Muscle of leg (tissue), 3 donors: ENCODE measurements at regions not wholly inside any gene's neighbourhood (a gene's known extent, or its start where the extent isn't known, plus 50 kb on each side); places are given as distances from the start of the nearest gene placed in this dataset.

Source experiments
- DNase-seq: peaks from one replicate; pipeline ENCODE4 v3.0.0; 2013
- H3K27ac ChIP-seq: one replicate; pipeline ENCODE4 v1.5.1; 2013; ENCODE audit warnings: mild to moderate bottlenecking, low read length, control low read depth
- H3K27me3 ChIP-seq: one replicate; pipeline ENCODE4 v1.6.1; 2013; ENCODE audit warnings: low read length; ENCODE audit not compliant: control insufficient read depth, insufficient read depth
- H3K36me3 ChIP-seq: one replicate; pipeline ENCODE4 v1.6.1; 2013; ENCODE audit warnings: low read length; ENCODE audit not compliant: control insufficient read depth, insufficient read depth
- H3K4me1 ChIP-seq: one replicate; pipeline ENCODE4 v1.6.1; 2013; ENCODE audit warnings: low read length; ENCODE audit not compliant: control insufficient read depth, insufficient read depth
- H3K4me3 ChIP-seq: one replicate; pipeline ENCODE4 v1.5.1; 2013; ENCODE audit warnings: low read length, control low read depth
- H3K9me3 ChIP-seq: replicated peaks from 2 replicates; pipeline ENCODE4 v1.6.1; 2013; ENCODE audit warnings: low read depth, low read length; ENCODE audit not compliant: control insufficient read depth
- WGBS: methylation state at CpG from one replicate; pipeline ENCODE4 v1.1.5; 2013; ENCODE audit warnings: missing lambda C conversion rate; ENCODE audit not compliant: insufficient coverage; 5-methylcytosine and 5-hydroxymethylcytosine counted together

DNA sequence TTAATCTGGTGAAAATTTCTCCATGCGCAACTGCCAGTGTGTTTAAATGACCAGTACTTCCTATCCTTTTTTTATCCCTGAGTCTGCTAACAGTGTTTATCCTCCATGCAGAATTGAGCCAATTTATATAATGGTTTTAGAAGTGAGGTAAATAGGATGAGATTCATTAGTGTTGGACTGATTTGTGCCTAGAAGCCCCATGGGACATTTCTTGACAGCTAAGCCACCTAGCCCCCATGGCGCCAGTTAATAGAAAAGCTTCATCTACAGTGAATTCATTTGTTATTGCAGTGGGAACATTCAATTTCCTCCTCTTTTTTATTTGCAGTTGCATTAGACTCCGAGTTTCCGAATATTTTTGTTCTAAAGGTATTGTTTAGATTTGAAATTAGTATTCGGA is 175.6 kb downstream of the ARL6IP6 start:
- Histone ChIP-seq H3K27me3 (no peaks in the 10 kb centered on the region), H3K27ac (no peak overlapping the region), H3K4me1 (no peaks in the 10 kb centered on the region), H3K4me3 (no peak overlapping the region), H3K36me3 (no peaks in the 10 kb centered on the region), H3K9me3 (no peaks in the 10 kb centered on the region)
- no CpG with 5 or more reads among the region's 5 CpGs for WGBS
- DNase-seq: no peak

DNA sequence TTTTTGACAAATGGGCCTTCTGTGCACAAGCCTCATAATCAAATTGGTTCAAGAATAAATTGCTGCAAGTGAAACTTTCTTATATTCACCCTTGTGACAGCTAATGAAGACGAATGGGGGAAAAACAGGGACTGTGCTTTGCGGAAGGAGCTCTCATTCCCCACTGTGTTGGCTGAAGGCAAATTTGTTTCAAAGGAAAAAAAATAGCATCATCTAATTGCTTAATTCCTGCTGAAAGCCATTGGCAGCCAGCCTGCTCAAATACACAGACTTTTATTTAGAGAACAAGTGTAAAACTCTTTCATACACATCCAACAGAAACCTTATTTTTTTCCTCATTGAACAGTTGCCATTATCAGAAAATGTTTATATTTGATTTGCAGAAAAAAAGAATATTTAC is 172.3 kb downstream of the ARL6IP6 start:
- no CpG with 5 or more reads among the region's 2 CpGs for WGBS
- no peak overlapping the region for H3K4me3 ChIP-seq
- no peaks in the 10 kb centered on the region for H3K36me3 ChIP-seq
- no peak overlapping the region for H3K27ac ChIP-seq
- H3K4me1 ChIP-seq: no peaks in the 10 kb centered on the region
- DNase-seq: no peak
- no peaks in the 10 kb centered on the region for H3K27me3 ChIP-seq
- no peaks in the 10 kb centered on the region for H3K9me3 ChIP-seq

DNA sequence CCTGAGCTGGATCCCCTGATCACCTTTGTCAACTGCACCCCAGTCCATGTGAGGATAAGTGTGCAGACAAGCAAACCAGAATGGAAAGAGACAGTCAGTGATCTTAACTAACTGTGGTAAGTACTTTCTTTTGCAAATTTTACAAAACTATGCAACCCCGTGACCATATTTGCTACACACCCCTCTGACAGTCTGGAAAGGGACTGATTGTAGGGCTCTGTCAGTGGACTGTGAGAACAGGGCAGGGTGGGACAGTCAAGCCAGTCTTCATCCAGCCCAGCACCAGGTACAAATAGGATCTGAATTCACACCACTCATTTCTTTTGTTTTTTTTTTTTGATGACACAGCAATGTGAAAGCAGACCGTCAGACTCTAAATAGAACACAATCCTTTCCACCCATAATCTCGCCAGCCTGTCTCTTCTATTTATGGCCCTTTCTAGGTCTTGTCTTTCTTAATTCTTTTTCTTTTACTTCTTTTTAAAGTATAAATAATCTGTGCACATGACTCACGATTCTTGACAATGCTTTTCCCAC is 165.6 kb downstream of the ARL6IP6 start:
- H3K27ac ChIP-seq: no peak overlapping the region
- H3K27me3 ChIP-seq: no peaks in the 10 kb centered on the region
- H3K4me1 ChIP-seq: no peaks in the 10 kb centered on the region
- WGBS: no CpG with 5 or more reads among the region's 4 CpGs
- no peak for DNase-seq
- H3K36me3 ChIP-seq: no peaks in the 10 kb centered on the region
- H3K4me3 ChIP-seq: no peak overlapping the region
- no peaks in the 10 kb centered on the region for H3K9me3 ChIP-seq

DNA sequence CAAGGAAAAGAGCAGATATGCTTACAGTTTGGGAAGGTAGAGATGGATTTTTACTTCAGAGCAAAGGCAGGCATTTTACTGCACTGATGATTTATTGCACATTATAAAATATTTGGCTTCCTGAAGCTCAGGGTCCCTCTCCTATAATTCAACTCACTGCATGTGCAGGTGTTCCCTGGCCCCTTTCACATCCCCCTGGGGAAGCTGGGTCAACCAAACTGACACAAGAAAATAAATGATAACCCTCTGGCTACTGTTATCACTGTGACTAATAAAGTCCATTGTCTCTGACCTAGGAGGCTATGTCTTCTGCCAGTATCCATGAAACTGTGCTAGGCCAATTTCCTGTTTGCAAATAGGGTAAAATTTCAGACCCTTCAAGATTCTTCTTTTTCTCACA is 163.1 kb downstream of the ARL6IP6 start:
- H3K9me3 ChIP-seq: no peaks in the 10 kb centered on the region
- no peaks in the 10 kb centered on the region for H3K27me3 ChIP-seq
- H3K36me3 ChIP-seq: no peaks in the 10 kb centered on the region
- H3K4me3 ChIP-seq: no peak overlapping the region
- H3K27ac ChIP-seq: no peak overlapping the region
- DNase-seq: no peak
- no peaks in the 10 kb centered on the region for H3K4me1 ChIP-seq

DNA sequence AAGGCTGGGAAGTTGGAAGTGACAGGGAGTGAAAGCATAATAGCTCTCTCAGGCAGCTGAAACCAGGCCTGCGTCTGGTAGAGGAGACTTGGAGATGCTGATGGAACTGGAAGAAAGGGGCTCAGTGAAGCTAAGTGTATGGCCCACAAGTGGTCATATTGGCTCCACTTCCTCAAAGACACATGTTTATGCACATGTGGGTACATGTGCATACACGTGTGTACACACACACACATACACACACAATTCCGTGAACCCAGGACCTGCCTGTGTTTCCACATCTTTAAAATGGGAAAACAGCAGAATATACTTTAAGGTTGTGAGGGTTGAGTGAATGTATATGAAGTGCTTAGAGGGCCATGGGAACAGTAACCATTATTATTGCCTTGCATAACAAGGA is 160.9 kb downstream of the ARL6IP6 start:
- no peak for DNase-seq
- H3K27ac ChIP-seq: no peak overlapping the region
- WGBS: 88% methylated on average over 1 of the region's 3 CpGs
- no peaks in the 10 kb centered on the region for H3K27me3 ChIP-seq
- no peaks in the 10 kb centered on the region for H3K36me3 ChIP-seq
- no peak overlapping the region for H3K4me3 ChIP-seq
- H3K4me1 ChIP-seq: no peaks in the 10 kb centered on the region
- no peaks in the 10 kb centered on the region for H3K9me3 ChIP-seq

DNA sequence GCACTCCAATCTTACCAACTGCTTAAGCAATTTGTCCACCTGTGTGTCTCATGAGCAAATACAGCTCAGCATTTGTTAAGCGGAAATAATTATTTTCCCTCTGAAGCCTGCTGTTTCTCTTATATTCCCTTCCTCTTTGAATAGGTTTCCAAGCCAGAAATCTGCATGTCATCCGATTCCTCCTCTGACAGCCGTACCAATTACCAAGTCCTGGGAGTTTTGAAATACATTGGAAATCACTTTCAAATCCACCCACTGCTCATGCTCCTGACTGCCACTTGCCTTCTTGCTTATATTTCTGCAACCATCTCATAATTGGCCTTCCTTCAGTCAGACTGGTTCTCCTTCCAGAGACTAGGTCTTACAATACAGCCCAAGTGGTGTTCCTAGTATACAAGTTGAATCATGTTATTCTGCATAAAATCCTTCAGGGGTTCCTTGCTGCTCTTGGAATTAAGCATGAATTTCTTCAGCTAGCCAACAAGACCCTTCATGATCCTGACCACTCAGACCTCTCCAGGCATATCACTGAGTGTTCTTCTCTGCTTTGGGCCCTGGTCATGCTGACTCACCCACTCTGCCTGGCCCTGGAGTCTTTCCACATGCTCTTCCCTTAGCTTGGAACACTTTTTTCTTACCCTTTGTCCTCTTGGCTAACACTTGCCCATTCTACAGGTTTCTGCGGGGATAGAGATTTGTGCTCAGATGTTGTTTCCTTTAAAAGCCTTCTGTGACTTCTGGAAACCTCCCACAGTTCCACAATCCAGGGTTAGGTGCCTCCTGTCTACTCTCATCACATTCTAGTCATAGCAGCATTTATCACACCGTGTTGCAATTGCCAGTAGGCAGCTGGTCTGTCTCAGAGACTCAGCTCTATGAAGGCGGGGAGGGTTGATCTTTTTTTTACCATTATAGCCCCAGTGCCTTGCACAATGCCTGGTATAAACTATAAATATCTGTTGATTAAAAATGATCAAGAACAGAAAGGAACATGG is 157.6 kb downstream of the ARL6IP6 start:
- no peaks in the 10 kb centered on the region for H3K27me3 ChIP-seq
- WGBS: 60% methylated on average over 3 of the region's 6 CpGs
- H3K27ac ChIP-seq: no peak overlapping the region
- no peaks in the 10 kb centered on the region for H3K9me3 ChIP-seq
- H3K4me1 ChIP-seq: no peaks in the 10 kb centered on the region
- H3K4me3 ChIP-seq: no peak overlapping the region
- H3K36me3 ChIP-seq: no peaks in the 10 kb centered on the region
- DNase-seq: no peak

DNA sequence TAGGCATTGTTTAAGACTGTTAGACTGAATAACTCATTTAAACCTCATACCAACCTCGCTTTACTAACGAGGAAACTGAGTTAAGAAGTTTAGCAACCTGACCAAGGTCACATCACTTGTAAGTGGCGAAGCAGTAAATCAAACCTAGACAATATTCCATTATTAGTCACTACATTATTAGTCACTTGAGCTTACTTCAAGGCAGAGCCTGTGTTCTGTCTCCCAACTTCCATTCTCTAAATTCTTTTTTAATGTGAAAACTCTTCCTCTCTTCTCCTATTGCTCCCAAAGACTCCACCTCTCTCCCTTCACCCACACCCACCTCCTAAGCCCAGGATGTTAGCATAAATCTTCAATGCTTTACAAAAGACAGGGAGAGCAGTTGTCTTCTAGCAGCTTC is 156.5 kb downstream of the ARL6IP6 start:
- WGBS: 79% methylated on average over 3 of the region's 3 CpGs
- Histone ChIP-seq H3K4me1 (no peaks in the 10 kb centered on the region), H3K4me3 (no peak overlapping the region), H3K36me3 (no peaks in the 10 kb centered on the region), H3K27ac (no peak overlapping the region), H3K27me3 (no peaks in the 10 kb centered on the region), H3K9me3 (no peaks in the 10 kb centered on the region)
- no peak for DNase-seq

DNA sequence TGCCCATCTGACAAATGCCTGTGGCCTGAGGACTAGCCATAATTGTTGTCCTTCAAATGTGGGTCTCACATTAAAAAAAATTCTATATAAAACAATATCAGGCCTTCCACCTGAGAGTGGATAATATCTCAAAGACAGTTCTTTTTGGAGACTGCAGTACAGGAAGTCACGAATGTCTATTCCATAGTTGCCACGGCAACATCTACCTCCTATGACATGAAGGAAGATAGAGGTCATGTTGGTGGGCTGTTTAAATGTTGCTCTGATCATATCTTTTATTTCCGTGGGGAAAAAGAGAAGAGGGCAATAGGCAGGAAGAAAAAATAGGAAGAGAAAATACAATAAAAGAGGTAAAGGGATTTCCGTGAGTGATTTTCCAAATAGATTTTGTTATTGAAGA is 151.8 kb downstream of the ARL6IP6 start:
- Histone ChIP-seq H3K27ac (no peak overlapping the region), H3K4me1 (no peaks in the 10 kb centered on the region), H3K27me3 (no peaks in the 10 kb centered on the region), H3K9me3 (no peaks in the 10 kb centered on the region), H3K36me3 (no peaks in the 10 kb centered on the region), H3K4me3 (no peak overlapping the region)
- DNase-seq: no peak
- 100% methylated on average over 1 of the region's 4 CpGs for WGBS

DNA sequence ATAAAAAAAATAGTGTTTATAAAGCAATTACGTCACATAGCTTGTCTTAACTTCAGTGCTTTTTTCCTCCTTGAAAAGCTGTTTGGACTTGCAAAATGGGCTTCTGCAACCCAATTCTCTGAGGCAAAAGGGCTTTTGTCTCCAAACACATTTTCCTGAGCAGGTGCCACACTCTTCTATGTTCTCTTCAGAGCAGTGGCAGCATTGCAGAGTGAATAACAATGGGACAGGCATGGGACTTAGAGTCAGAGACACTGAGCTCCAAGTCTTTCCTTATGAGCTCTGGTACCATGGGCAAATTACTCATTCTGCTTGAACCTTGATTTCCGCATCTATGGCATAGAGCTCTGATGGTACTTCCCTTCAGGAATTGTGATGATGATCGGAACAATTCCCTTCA is 149.0 kb downstream of the ARL6IP6 start:
- no peaks in the 10 kb centered on the region for H3K9me3 ChIP-seq
- H3K27ac ChIP-seq: no peak overlapping the region
- no peak for DNase-seq
- no peak overlapping the region for H3K4me3 ChIP-seq
- H3K27me3 ChIP-seq: no peaks in the 10 kb centered on the region
- no peaks in the 10 kb centered on the region for H3K4me1 ChIP-seq
- WGBS: no CpG with 5 or more reads among the region's 3 CpGs
- H3K36me3 ChIP-seq: no peaks in the 10 kb centered on the region

DNA sequence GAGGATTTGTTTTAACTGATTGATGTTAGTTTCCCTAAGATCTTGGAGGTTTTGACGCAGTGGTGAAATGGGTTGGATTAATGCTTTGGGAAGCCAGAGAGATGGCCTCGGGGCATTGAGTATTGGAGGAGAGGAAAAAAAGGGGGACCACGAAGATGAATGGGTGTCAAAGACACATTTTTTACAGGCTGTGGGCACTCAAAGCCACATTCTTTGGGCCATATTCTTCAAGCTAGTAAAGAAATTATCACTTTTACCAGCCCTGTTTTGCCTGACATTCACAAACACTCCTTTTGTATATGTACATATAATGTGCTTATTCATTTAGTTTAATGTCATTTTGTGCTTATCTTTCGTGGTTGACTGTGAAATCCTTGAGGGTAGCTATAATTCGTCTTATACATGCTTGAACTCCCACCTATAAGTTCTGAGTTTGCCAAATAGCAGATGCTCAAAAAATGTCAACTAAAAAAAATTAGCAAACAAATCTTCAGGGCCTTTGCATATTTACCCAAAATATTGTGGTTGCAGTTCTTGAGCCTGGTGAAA is 146.3 kb downstream of the ARL6IP6 start:
- H3K9me3 ChIP-seq: no peaks in the 10 kb centered on the region
- H3K27ac ChIP-seq: no peak overlapping the region
- no peaks in the 10 kb centered on the region for H3K27me3 ChIP-seq
- H3K36me3 ChIP-seq: no peaks in the 10 kb centered on the region
- WGBS: 92% methylated on average over 2 of the region's 5 CpGs
- H3K4me3 ChIP-seq: no peak overlapping the region
- DNase-seq: no peak
- no peaks in the 10 kb centered on the region for H3K4me1 ChIP-seq
